ENCODE measurements at regions not wholly inside any gene's neighbourhood (a gene's known extent, or its start where the extent isn't known, plus 50 kb on each side); places are given as distances from the start of the nearest gene placed in this dataset.

DNA sequence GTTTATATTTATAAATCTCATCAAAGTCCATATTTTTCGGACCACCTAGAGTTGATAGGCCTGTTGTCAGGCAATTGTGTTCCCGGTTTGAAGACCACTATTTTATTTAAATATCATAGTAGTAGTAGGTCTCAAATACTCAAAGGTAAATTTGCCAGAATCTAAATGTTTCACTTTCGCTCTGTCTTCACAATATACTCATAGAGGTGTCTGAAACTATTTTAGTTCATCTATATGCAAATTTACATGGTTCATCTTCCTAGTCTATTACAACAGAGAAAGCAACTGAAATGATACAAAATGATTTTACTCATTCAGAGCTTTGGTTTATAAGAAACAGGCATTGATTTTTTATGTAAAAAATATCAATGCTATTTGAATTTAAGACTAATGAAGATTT is 1897.5 kb downstream of the EFNA5 start:
- H3K27ac Mint-ChIP-seq: no peak overlapping the region
- peaks cover 7 to 9% of the 10 kb centered on the region in 2 donors for H3K9me3 Mint-ChIP-seq
- ATAC-seq (no peak), DNase-seq (ENCODE audit: low spot score in 2 of 2) (no peak)
- peaks cover 0 to 6% of the 10 kb centered on the region in 2 donors for H3K36me3 Mint-ChIP-seq

DNA sequence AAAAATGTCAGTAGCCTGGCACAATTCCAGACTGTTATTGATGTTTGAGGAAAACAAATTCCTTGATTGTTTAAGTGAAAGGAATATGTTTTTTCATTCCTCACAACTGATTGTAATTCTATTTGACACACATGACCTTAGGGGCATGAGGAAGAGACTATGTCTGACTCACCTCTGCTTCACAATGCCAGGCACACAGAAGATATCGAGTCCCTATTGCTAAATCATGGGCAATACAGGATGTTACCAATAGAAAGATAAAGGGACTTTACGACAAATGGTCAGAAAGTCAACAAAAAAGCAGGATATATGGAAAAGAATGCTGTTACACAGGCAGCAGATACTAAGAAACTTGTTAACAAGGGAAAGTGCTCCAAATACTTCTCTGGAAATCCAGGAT is 1903.5 kb downstream of the EFNA5 start:
- H3K36me3 Mint-ChIP-seq: peaks cover 5 to 15% of the 10 kb centered on the region in 2 donors
- ATAC-seq (no peak), DNase-seq (ENCODE audit: low spot score in 2 of 2) (no peak)
- no peak overlapping the region for H3K27ac Mint-ChIP-seq
- peaks cover 20 to 23% of the 10 kb centered on the region in 2 donors for H3K9me3 Mint-ChIP-seq

DNA sequence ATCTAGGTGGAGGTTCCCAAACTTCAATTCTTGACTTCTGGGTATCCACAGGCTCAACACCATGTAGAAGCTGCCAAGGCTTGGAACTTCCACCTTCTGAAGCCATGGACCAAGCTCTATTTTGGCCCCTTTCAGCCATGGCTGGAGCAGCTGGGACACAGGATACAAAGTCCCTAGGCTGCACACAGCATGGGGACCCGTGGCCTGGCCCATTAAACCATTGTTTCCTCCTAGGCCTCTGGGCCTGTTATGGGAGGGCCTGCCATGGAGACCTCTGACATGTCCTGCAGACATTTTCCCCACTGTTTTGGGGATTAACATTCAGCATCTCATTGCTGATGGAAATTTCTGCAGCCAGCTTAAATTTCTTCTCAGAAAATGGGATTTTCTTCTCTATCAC is 1908.0 kb downstream of the EFNA5 start:
- ATAC-seq (no peak), DNase-seq (ENCODE audit: low spot score in 2 of 2) (no peak)
- H3K9me3 Mint-ChIP-seq: peaks cover 30 to 37% of the 10 kb centered on the region in 2 donors
- H3K36me3 Mint-ChIP-seq: peaks cover 5 to 26% of the 10 kb centered on the region in 2 donors
- no peak overlapping the region for H3K27ac Mint-ChIP-seq

DNA sequence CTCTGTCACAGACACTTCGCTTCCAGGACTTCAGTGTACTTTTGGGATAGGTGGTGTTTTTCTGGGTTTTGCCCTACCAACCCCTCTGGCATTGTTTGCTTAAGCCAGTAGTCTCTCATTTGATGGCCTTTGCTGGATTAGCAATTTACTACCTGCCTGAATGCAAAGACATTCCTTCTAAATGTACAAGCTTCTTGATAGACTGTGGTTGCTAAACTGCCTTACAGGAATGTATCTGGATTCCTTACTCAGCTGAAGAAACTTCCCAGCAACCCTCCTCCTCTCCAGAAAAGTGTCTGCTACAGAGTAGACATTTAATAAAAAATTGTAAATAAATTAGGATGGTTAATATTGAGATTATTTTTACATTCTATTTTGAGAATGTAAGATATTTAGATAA is 1916.7 kb downstream of the EFNA5 start:
- no peak overlapping the region for H3K27ac Mint-ChIP-seq
- peaks cover 0 to 4% of the 10 kb centered on the region in 2 donors for H3K9me3 Mint-ChIP-seq
- ATAC-seq (no peak), DNase-seq (ENCODE audit: low spot score in 2 of 2) (no peak)
- peaks cover 0 to 4% of the 10 kb centered on the region in 2 donors for H3K36me3 Mint-ChIP-seq

DNA sequence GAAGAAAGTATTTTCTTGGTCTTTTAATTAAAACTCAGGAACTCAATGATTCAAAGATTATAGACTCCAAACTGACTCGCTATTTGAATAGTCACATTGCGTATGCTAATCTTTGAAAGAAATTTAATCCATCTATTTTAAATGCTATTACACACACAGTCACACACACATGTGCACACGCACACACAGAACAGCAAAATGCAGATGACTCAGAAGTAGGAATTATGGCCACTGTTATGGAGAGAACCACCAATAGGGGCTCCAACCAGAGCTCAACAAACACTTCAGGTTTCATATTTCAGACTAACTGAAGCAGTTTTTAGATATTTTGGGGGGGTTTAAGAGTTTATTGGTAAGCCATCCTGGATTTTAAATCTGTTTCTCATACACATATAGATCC is 1917.9 kb downstream of the EFNA5 start:
- H3K9me3 Mint-ChIP-seq: no peaks in the 10 kb centered on the region
- ATAC-seq (no peak), DNase-seq (ENCODE audit: low spot score in 2 of 2) (no peak)
- no peaks in the 10 kb centered on the region for H3K36me3 Mint-ChIP-seq
- no peak overlapping the region for H3K27ac Mint-ChIP-seq

DNA sequence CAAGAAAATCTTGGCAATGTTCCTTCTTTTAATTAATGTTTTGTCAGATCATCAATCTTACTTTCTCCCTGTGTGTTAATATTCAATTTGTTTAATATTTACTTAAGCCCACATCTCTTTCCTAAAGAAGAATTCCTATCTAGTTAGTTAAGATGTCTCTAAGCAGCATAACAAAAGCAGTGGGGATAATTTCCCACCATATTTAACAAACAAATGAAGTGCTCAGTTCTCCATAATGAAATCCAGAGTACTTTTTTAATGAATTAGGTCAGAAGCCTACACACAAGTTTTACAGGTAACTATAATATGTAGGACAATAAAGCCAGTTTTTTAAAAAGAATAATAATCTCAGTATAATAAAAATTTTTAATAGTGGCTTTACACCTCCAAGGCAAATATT is 1918.8 kb downstream of the EFNA5 start:
- Mint-ChIP-seq H3K27ac (no peak overlapping the region), H3K9me3 (peaks cover 4% of the 10 kb centered on the region in 2 donors), H3K36me3 (no peaks in the 10 kb centered on the region)
- DNase-seq (ENCODE audit: low spot score in 2 of 2) (no peak), ATAC-seq (no peak)

- H3K36me3 Mint-ChIP-seq: no peaks in the 10 kb centered on the region
- H3K9me3 Mint-ChIP-seq: peaks cover 8 to 14% of the 10 kb centered on the region in 2 donors
- H3K27ac Mint-ChIP-seq: no peak overlapping the region
- no peak for ATAC-seq
- DNase-seq (ENCODE audit: low spot score in 2 of 2): no peak
These were observed 1925.6 kb downstream of the EFNA5 start for GRCh38 chr5:105745111-105745510.

GRCh38 chr5:105740242-105740641 is 1930.5 kb downstream of the EFNA5 start:
- H3K9me3 Mint-ChIP-seq: peaks cover 5 to 10% of the 10 kb centered on the region in 2 donors
- no peaks in the 10 kb centered on the region for H3K36me3 Mint-ChIP-seq
- H3K27ac Mint-ChIP-seq: no peak overlapping the region
- DNase-seq (ENCODE audit: low spot score in 2 of 2): no peak
- no peak for ATAC-seq

- peaks cover 5% of the 10 kb centered on the region in 2 donors for H3K9me3 Mint-ChIP-seq
- no peak for DNase-seq (ENCODE audit: low spot score in 2 of 2)
- H3K36me3 Mint-ChIP-seq: no peaks in the 10 kb centered on the region
- no peak overlapping the region for H3K27ac Mint-ChIP-seq
- no peak for ATAC-seq
These were observed 1931.0 kb downstream of the EFNA5 start for GRCh38 chr5:105739732-105740131.

- Mint-ChIP-seq H3K27ac (no peak overlapping the region), H3K9me3 (peaks cover 0 to 3% of the 10 kb centered on the region in 2 donors), H3K36me3 (no peaks in the 10 kb centered on the region)
- DNase-seq (ENCODE audit: low spot score in 2 of 2): no peak
- no peak for ATAC-seq
These were observed 1935.0 kb downstream of the EFNA5 start for GRCh38 chr5:105735704-105736103.

DNA sequence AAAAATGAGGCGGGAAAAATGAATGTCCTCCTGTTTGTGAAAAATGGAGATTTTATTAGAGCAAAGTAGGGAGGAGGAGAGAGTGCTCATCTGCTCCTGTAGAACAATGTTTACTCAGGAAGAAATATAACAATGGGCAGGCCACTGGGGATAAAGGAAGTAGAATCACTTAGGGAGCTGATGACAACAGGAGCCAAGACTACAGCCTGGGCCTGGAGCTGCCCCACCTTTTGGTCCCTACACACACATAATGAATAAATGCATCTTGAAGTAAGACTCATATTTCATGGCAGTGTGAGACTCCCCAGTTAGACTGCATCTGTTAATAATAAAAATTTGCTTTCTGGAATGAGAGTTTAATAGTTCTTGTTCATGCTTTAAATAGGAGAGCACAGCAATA is 1939.8 kb downstream of the EFNA5 start:
- Mint-ChIP-seq H3K27ac (no peak overlapping the region), H3K36me3 (no peaks in the 10 kb centered on the region), H3K9me3 (peaks cover 3 to 4% of the 10 kb centered on the region in 2 donors)
- ATAC-seq (no peak), DNase-seq (ENCODE audit: low spot score in 2 of 2) (no peak)

DNA sequence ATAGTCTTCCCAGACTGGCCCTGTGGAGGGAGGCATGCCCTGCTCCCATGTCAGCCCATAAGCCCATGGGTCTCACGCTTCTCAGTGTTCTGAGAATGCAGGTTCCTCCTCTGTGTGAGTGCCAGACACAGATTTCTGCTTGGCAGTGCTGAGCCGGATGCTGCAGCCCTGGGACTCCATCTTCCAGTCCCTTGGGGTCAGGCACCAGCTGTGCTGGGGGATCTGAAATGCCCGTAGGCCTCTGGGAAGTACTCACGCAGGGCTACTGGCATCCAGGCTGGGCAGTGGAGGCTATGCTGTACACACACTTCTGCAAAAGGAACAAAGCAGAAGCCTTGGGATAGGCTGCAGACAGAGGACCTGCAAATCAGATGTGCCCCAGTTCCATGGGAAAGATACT is 1944.6 kb downstream of the EFNA5 start:
- Mint-ChIP-seq H3K27ac (peak overlapping the region in 1 of 2 donors; percentile 29), H3K9me3 (peaks cover 23 to 26% of the 10 kb centered on the region in 2 donors), H3K36me3 (peaks cover 0 to 15% of the 10 kb centered on the region in 2 donors)
- no peak for ATAC-seq
- DNase-seq (ENCODE audit: low spot score in 2 of 2): no peak

- Mint-ChIP-seq H3K9me3 (peaks cover 16 to 19% of the 10 kb centered on the region in 2 donors), H3K27ac (no peak overlapping the region), H3K36me3 (no peaks in the 10 kb centered on the region)
- ATAC-seq: no peak
- no peak for DNase-seq (ENCODE audit: low spot score in 2 of 2)
These were observed 1962.3 kb downstream of the EFNA5 start for GRCh38 chr5:105708442-105708841.

DNA sequence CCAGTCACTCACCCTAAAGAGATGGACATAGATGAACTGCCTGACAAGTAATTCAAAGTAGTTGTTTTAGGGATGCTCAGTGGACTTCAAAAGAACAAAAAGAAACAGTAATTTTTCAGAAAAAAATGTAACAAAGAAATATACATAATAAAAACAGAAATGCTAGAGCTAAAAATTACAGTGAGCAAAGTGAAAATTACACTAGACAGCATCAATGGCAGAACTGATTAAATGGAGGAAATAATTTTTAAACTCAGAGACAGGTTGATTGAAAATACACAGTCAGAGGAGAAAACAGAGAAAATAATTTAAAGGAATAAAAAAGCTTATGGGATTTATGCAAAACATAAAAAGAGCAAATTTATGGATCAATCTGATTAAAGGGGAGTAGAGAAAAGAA is 1968.4 kb downstream of the EFNA5 start:
- DNase-seq (ENCODE audit: low spot score in 2 of 2) (no peak), ATAC-seq (no peak)
- Mint-ChIP-seq H3K36me3 (peaks cover 0 to 5% of the 10 kb centered on the region in 2 donors), H3K27ac (no peak overlapping the region), H3K9me3 (peaks cover 13 to 24% of the 10 kb centered on the region in 2 donors)

DNA sequence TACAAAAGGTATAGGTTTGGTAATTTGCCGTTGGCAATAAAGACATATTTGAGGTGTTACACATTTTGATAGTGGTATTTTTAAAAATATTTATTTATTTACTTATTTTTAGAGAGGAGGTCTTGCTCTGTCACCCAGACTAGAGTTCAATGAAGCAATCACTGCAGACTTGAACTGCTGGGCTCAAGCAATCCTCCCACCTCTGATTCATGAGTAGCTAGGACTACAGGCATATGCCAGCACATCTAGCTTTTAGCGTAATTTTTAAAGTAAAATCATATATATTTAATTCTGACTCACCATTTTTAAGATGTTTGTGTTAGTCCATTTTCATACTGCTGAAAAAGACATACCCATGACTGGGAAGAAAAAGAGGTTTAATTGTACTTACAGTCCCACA is 1974.3 kb downstream of the EFNA5 start:
- H3K36me3 Mint-ChIP-seq: peaks cover 0 to 5% of the 10 kb centered on the region in 2 donors
- ATAC-seq: no peak
- no peak overlapping the region for H3K27ac Mint-ChIP-seq
- peaks cover 4 to 9% of the 10 kb centered on the region in 2 donors for H3K9me3 Mint-ChIP-seq
- DNase-seq (ENCODE audit: low spot score in 2 of 2): no peak

DNA sequence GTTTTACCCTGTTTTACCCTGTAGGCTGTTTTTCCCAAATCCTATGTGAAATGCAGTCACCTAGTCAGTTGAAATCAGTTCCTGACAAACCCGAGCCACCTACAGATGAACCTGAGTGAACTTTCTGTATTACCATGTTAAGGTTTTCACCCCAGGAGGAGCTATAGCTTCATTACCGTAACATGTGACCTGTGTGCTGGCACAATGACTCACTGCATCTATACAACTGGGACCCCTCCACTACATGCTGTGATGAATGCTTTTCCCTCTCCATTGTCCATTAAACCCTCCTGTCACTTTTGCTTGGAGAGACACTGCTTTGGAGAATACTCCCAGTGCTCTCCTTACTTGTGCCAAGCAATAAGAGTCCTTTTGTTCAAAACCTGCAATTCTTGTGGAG is 1974.8 kb downstream of the EFNA5 start:
- ATAC-seq: no peak
- peaks cover 0 to 5% of the 10 kb centered on the region in 2 donors for H3K36me3 Mint-ChIP-seq

DNA sequence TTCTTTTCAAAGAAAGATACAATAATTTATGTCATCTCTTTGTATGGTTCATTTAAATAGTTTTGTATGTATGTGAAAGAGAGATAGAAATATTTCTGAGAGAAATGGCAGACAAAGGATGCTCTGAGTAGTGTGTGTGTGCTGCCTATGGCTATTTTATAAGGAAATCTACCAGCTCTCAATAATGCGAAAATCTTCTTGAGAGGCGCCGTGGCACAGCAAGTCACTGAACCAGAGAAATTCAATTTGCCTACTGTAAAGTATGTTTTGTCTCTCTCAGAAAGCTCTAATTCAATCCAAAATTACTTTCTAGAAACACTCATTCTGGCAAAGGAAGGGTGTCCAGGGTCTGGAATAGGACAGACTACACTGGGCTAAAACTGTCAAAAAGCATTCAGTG is 1981.1 kb downstream of the EFNA5 start:
- Mint-ChIP-seq H3K9me3 (no peaks in the 10 kb centered on the region), H3K36me3 (no peaks in the 10 kb centered on the region), H3K27ac (no peak overlapping the region)
- DNase-seq (ENCODE audit: low spot score in 2 of 2) (no peak), ATAC-seq (no peak)

More for the DNA sequence above, 1974.8 kb downstream of the EFNA5 start:
- peaks cover under 1 to 9% of the 10 kb centered on the region in 2 donors for H3K9me3 Mint-ChIP-seq
- H3K27ac Mint-ChIP-seq: no peak overlapping the region
- no peak for DNase-seq (ENCODE audit: low spot score in 2 of 2)

GRCh38 chr5:105688227-105688792 is 1982.4 kb downstream of the EFNA5 start:
- no peak for ATAC-seq
- Mint-ChIP-seq H3K36me3 (no peaks in the 10 kb centered on the region), H3K27ac (no peak overlapping the region), H3K9me3 (peaks cover 0 to 4% of the 10 kb centered on the region in 2 donors)
- no peak for DNase-seq (ENCODE audit: low spot score in 2 of 2)

Data from activated naive CD4-positive, alpha-beta T cell treated with anti-CD3 and anti-CD28 coated beads, Interleukin-2, amount 50 U/mL, for 72 hours (primary cell).